Activated naive CD8-positive, alpha-beta T cell treated with anti-CD3 and anti-CD28 coated beads, Interleukin-2, amount 50 U/mL, for 24 hours (primary cell): ENCODE measurements at regions not wholly inside any gene's neighbourhood (a gene's known extent, or its start where the extent isn't known, plus 50 kb on each side); places are given as distances from the start of the nearest gene placed in this dataset.

Source experiments
- ATAC-seq: fragments of 150-1000 bp; cut with Tn5 transposase; one replicate; pipeline ENCODE4 v1.10.0; 2021
- DNase-seq: peaks from one replicate; pipeline ENCODE4 v3.0.0; 2021
- H3K27ac Mint-ChIP-seq: one replicate; pipeline ENCODE4 v1.8.0; 2021; ENCODE audit warnings: mild to moderate bottlenecking, mixed read lengths
- H3K27me3 Mint-ChIP-seq: one replicate; pipeline ENCODE4 v1.8.0; 2021; ENCODE audit warnings: mixed read lengths
- H3K36me3 Mint-ChIP-seq: one replicate; pipeline ENCODE4 v1.8.0; 2021; ENCODE audit warnings: low read depth, mixed read lengths
- H3K4me1 Mint-ChIP-seq: one replicate; pipeline ENCODE4 v1.8.0; 2021; ENCODE audit warnings: mixed read lengths
- H3K4me3 Mint-ChIP-seq: one replicate; pipeline ENCODE4 v1.8.0; 2021; ENCODE audit warnings: mild to moderate bottlenecking, moderate library complexity, mixed read lengths
- H3K9me3 Mint-ChIP-seq: one replicate; pipeline ENCODE4 v1.8.0; 2021; ENCODE audit warnings: mixed read lengths

- Mint-ChIP-seq H3K27ac (no peak overlapping the region), H3K36me3 (no peaks in the 10 kb centered on the region)
Measured at GRCh38 chr1:36606641-36607262, 124.0 kb upstream of the CSF3R start.

GRCh38 chr1:36605942-36606640 lies 123.4 kb upstream of the CSF3R start:
- Mint-ChIP-seq H3K27me3 (peaks cover 7% of the 10 kb centered on the region), H3K36me3 (no peaks in the 10 kb centered on the region), H3K9me3 (no peaks in the 10 kb centered on the region), H3K4me3 (no peak overlapping the region), H3K27ac (no peak overlapping the region), H3K4me1 (peaks cover 2% of the 10 kb centered on the region)
- ATAC-seq, result no peak
- DNase-seq, result no peak

More at GRCh38 chr1:36606641-36607262, 124.0 kb upstream of the CSF3R start:
- Mint-ChIP-seq H3K27me3 (peaks cover 3% of the 10 kb centered on the region), H3K9me3 (no peaks in the 10 kb centered on the region), H3K4me1 (peaks cover 2% of the 10 kb centered on the region), H3K4me3 (no peak overlapping the region)
- no peak for DNase-seq
- no peak for ATAC-seq

DNA sequence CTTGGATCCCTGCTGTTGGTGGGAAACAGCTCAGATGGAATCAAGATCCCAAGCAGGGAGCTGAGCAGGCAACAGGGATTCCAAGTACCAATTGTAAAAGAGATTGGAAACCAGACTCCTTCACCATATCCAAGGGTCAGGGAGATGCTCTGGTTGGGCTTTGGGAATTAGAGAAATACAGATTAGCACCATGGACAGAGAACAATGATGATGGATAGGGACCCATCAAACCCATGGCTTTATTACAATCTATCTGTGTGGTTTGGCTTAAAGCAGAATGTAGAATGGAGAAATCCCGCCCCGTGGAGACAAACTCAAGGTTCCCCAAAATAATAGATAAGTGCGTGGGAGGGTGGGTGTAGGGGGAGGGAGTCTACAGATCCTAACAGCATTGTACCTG lies 120.7 kb upstream of the CSF3R start:
- H3K4me1 Mint-ChIP-seq, result peaks cover 2% of the 10 kb centered on the region
- H3K27ac Mint-ChIP-seq, result no peak overlapping the region
- H3K9me3 Mint-ChIP-seq, result no peaks in the 10 kb centered on the region
- no peak for ATAC-seq
- H3K36me3 Mint-ChIP-seq, result no peaks in the 10 kb centered on the region
- no peak for DNase-seq
- no peak overlapping the region for H3K4me3 Mint-ChIP-seq
- peaks cover 3% of the 10 kb centered on the region for H3K27me3 Mint-ChIP-seq

DNA sequence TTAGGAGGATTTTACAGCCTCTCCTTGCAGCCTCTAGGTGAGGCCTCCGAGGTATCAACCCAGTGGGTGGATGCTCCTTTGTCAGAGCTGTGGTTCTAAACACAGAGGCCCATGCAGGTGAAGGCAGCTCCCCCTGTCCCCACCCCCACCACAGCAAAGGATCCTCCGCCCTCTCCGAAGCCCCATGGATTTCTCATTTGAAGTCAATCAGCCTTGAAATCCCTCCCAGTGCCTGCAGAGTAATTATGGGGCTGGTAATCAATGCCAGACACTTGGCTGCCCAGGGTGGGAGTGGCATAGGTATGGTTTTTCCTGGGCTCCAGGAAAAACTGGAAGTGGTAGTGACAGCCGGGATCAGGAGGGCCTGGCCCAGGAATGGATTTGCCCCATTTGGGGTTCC lies 119.5 kb upstream of the CSF3R start:
- ATAC-seq, result no peak
- Mint-ChIP-seq H3K36me3 (no peaks in the 10 kb centered on the region), H3K27ac (no peak overlapping the region), H3K4me1 (peaks cover 2% of the 10 kb centered on the region), H3K27me3 (peaks cover 6% of the 10 kb centered on the region), H3K4me3 (no peak overlapping the region), H3K9me3 (no peaks in the 10 kb centered on the region)
- no peak for DNase-seq

GRCh38 chr1:36599828-36600227 lies 117.1 kb upstream of the CSF3R start:
- Mint-ChIP-seq H3K4me3 (no peak overlapping the region), H3K27ac (no peak overlapping the region), H3K9me3 (no peaks in the 10 kb centered on the region), H3K36me3 (no peaks in the 10 kb centered on the region), H3K4me1 (no peaks in the 10 kb centered on the region), H3K27me3 (peaks cover 6% of the 10 kb centered on the region)
- ATAC-seq (no peak), DNase-seq (no peak)

DNA sequence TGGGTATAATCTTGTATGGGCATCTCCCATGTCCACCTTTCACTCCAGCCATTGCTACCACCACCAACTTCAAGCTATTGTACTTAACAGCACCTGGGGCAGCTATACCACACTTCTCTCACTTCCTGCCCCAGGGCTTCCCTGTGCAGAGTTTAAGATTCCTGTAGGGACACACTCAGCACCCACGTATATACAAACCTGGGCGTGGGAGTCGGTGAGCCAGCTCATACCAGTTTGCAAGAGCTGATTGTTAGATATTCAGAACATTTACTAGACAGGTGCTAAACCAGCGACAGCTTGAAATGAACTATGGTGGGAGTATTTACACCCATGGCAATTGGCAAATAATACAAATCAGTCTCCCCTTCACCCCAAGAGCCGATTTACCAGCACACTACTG lies 114.8 kb upstream of the CSF3R start:
- Mint-ChIP-seq H3K27ac (no peak overlapping the region), H3K9me3 (no peaks in the 10 kb centered on the region), H3K36me3 (no peaks in the 10 kb centered on the region), H3K27me3 (peaks cover 6% of the 10 kb centered on the region), H3K4me3 (no peak overlapping the region), H3K4me1 (no peaks in the 10 kb centered on the region)
- ATAC-seq, result no peak
- no peak for DNase-seq

DNA sequence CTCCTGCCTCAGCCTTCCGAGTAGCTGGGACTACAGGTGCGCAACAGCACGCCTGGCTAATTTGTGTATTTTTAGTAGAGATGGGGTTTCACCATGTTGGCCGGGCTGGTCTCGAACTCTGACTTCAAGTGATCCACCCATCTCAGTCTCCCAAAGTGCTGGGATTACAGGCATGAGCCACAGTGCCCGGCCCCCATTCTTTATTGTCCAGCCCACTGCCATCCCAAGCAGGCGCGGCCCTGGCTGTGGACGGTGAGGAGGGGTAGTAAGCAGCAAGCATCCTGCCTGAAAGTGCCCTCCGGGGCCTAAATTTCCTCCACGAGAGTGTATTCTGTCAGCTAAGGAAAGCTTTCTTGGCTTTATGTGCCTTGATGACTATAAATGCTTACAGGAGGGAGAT lies 113.2 kb upstream of the CSF3R start:
- no peaks in the 10 kb centered on the region for H3K9me3 Mint-ChIP-seq
- ATAC-seq (no peak), DNase-seq (no peak)
- H3K36me3 Mint-ChIP-seq, result no peaks in the 10 kb centered on the region
- H3K27ac Mint-ChIP-seq, result no peak overlapping the region
- H3K4me3 Mint-ChIP-seq, result no peak overlapping the region
- no peaks in the 10 kb centered on the region for H3K4me1 Mint-ChIP-seq
- H3K27me3 Mint-ChIP-seq, result peaks cover 7% of the 10 kb centered on the region

DNA sequence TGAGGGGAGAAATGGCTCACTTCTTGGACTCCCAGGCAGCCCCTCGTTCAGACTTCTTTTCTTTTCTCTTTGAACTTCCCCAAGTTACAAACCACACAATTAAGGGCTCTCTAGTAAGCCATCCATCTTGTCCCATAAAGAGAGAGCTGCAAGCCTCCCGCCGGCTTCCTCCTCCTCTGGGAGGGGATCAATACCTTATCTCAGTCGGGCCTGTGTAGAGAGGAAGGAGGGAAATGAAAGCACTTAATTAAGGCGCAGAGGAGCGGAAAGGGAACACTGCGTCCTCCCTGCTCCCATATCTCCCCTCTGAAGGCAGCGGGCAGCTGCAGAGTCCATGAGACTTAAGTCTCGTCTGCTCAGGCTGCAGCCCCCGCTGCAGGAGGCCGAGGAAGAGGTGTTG lies 112.6 kb upstream of the CSF3R start:
- H3K9me3 Mint-ChIP-seq, result no peaks in the 10 kb centered on the region
- no peak for ATAC-seq
- DNase-seq, result no peak
- H3K27me3 Mint-ChIP-seq, result peaks cover 7% of the 10 kb centered on the region
- H3K4me3 Mint-ChIP-seq, result no peak overlapping the region
- no peaks in the 10 kb centered on the region for H3K4me1 Mint-ChIP-seq
- H3K36me3 Mint-ChIP-seq, result no peaks in the 10 kb centered on the region
- no peak overlapping the region for H3K27ac Mint-ChIP-seq

GRCh38 chr1:36594023-36594422 lies 111.3 kb upstream of the CSF3R start:
- H3K4me3 Mint-ChIP-seq, result no peak overlapping the region
- no peaks in the 10 kb centered on the region for H3K36me3 Mint-ChIP-seq
- peaks cover 7% of the 10 kb centered on the region for H3K27me3 Mint-ChIP-seq
- ATAC-seq, result no peak
- no peaks in the 10 kb centered on the region for H3K9me3 Mint-ChIP-seq
- H3K27ac Mint-ChIP-seq, result no peak overlapping the region
- no peak for DNase-seq
- no peaks in the 10 kb centered on the region for H3K4me1 Mint-ChIP-seq

DNA sequence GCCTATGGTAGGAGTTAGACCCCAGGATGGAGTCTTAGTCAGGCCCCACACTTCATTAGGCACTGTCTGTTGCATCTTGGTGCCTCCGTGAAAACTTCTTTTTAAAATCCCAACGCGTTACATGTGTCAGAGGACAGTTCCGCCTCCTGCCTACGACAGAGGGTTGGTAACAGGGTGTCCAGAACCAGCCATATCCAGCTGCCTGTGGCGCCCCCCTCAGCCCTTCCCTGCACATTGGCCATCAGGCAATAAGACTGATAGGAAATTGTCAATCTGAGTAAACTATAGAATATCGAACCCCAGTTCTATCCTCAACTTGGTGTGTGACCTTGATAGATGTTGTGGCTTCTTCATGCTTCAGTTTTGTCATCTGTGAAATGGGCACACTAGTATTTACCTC lies 108.6 kb upstream of the CSF3R start:
- no peaks in the 10 kb centered on the region for H3K4me1 Mint-ChIP-seq
- no peaks in the 10 kb centered on the region for H3K9me3 Mint-ChIP-seq
- DNase-seq (no peak), ATAC-seq (no peak)
- no peaks in the 10 kb centered on the region for H3K36me3 Mint-ChIP-seq
- H3K27ac Mint-ChIP-seq, result no peak overlapping the region
- no peak overlapping the region for H3K4me3 Mint-ChIP-seq
- H3K27me3 Mint-ChIP-seq, result peaks cover 18% of the 10 kb centered on the region

GRCh38 chr1:36590771-36591170 lies 108.1 kb upstream of the CSF3R start:
- no peak for ATAC-seq
- Mint-ChIP-seq H3K36me3 (no peaks in the 10 kb centered on the region), H3K4me1 (no peaks in the 10 kb centered on the region)

GRCh38 chr1:36590264-36590663 lies 107.6 kb upstream of the CSF3R start:
- Mint-ChIP-seq H3K27me3 (peaks cover 23% of the 10 kb centered on the region), H3K36me3 (no peaks in the 10 kb centered on the region), H3K27ac (no peak overlapping the region), H3K4me1 (no peaks in the 10 kb centered on the region), H3K4me3 (no peak overlapping the region), H3K9me3 (no peaks in the 10 kb centered on the region)
- no peak for ATAC-seq
- DNase-seq, result no peak

More at GRCh38 chr1:36590771-36591170, 108.1 kb upstream of the CSF3R start:
- H3K27ac Mint-ChIP-seq, result no peak overlapping the region
- H3K9me3 Mint-ChIP-seq, result no peaks in the 10 kb centered on the region
- DNase-seq, result no peak
- H3K27me3 Mint-ChIP-seq, result peaks cover 22% of the 10 kb centered on the region
- no peak overlapping the region for H3K4me3 Mint-ChIP-seq

DNA sequence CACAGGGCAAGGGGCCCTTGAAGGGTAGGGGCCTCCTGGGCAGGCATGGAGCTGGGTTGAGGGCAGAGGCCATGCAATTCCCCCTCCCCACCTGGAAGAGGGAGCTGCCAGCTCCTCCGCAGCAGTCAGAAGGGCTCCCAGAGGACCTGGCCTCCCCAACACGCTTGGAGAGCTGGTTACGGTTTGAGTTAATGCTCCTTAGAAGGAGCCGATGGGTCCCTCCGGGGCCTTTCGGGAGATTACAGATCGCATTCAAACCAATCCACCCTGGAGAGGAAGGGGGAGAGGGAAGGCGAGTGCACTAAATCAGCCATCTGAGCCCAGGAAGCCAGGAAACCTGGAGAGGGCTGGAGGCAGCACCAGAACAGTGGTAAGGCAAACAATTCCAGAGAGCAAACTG lies 106.3 kb upstream of the CSF3R start:
- no peaks in the 10 kb centered on the region for H3K36me3 Mint-ChIP-seq
- H3K4me3 Mint-ChIP-seq, result no peak overlapping the region
- ATAC-seq (no peak), DNase-seq (no peak)
- H3K9me3 Mint-ChIP-seq, result no peaks in the 10 kb centered on the region
- H3K27ac Mint-ChIP-seq, result no peak overlapping the region
- peaks cover 28% of the 10 kb centered on the region for H3K27me3 Mint-ChIP-seq
- no peaks in the 10 kb centered on the region for H3K4me1 Mint-ChIP-seq

DNA sequence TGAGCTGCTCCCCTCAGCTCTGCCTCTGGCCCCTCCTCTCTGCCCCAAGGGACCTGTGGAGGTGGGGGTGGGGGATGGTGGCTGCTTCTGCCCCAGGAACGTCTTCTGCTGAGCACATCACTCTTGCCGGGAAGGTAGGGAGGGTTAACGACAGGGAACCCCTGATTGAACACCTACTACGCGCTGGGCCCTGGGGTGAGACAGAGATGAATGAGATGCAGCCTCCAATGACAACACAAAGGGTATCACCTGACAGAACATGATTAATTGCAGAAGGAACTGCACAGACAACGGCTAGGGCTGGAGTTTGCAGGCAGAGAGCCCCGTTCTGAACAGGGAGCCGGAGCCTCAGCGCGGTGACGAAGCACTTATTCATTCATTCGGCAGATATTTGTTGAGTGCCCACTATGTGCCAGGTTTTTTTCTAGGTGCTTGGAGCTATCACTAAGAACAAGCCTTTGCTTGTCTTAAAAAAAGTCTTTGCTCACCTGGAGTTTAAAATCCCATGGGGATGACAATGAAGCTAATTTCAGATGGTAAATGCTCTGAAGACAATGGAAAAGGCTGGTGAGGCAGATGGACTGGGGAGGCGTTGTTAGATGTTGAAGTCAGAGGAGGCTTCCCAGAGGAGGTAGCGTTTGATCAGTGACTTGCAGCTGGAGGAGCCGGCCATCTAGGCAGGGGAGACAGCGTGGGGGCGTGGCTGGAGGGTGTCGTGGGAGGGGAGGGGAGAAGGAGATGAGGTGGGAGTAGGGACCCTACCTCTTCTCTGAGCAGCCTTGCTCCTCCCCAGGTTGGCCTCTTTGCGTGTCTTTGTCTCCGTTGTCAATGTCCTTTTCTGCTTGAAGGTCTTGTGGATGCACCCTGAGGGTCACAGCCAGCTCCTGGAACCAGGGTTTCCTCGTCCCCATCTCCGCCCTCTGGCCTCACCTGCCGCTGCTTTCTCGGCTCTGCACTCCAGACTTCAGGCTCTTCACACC lies 103.1 kb upstream of the CSF3R start:
- H3K27ac Mint-ChIP-seq, result no peak overlapping the region
- no peak for ATAC-seq
- no peaks in the 10 kb centered on the region for H3K4me1 Mint-ChIP-seq
- DNase-seq, result no peak
- no peaks in the 10 kb centered on the region for H3K9me3 Mint-ChIP-seq
- no peaks in the 10 kb centered on the region for H3K36me3 Mint-ChIP-seq
- no peak overlapping the region for H3K4me3 Mint-ChIP-seq
- H3K27me3 Mint-ChIP-seq, result peaks cover 26% of the 10 kb centered on the region
